ENCODE measurements at regions not wholly inside any gene's neighbourhood (a gene's known extent, or its start where the extent isn't known, plus 50 kb on each side); places are given as distances from the start of the nearest gene placed in this dataset.
"Not testable (repeated sequence)": the region's sequence is repeated elsewhere in the genome, so short reads cannot be mapped to it uniquely, and the experiment has no call there.

GRCh38 chr2:59851836-59852475 lies 701.5 kb downstream of the BCL11A start:
- DNase-seq: no peak

- no peak for DNase-seq
These were observed 702.9 kb downstream of the BCL11A start for GRCh38 chr2:59850554-59850953.

GRCh38 chr2:59833941-59834340 lies 719.5 kb downstream of the BCL11A start:
- no peak for DNase-seq

- no peak for DNase-seq
These were observed 722.9 kb downstream of the BCL11A start for GRCh38 chr2:59830601-59831000.

- DNase-seq: no peak
These were observed 725.8 kb downstream of the BCL11A start for GRCh38 chr2:59827677-59828076.

- DNase-seq: no peak
These were observed 727.3 kb downstream of the BCL11A start for GRCh38 chr2:59826177-59826576.

GRCh38 chr2:59824314-59824713 lies 729.1 kb downstream of the BCL11A start:
- DNase-seq: no peak

- DNase-seq: no peak
These were observed 737.4 kb downstream of the BCL11A start for GRCh38 chr2:59816075-59816474.

- DNase-seq: not testable (repeated sequence)
These were observed 743.2 kb downstream of the BCL11A start for GRCh38 chr2:59810283-59810682.

- DNase-seq: no peak
These were observed 747.0 kb downstream of the BCL11A start for GRCh38 chr2:59806486-59806885.

GRCh38 chr2:59804732-59805131 lies 748.7 kb downstream of the BCL11A start:
- no peak for DNase-seq

- DNase-seq: no peak
These were observed 749.9 kb downstream of the BCL11A start for GRCh38 chr2:59803586-59803985.

GRCh38 chr2:59798687-59799232 lies 754.7 kb downstream of the BCL11A start:
- no peak for DNase-seq

GRCh38 chr2:59791004-59791618 lies 762.3 kb downstream of the BCL11A start:
- DNase-seq: no peak

GRCh38 chr2:59790186-59791003 lies 763.1 kb downstream of the BCL11A start:
- no peak for DNase-seq

GRCh38 chr2:59789523-59789922 lies 763.9 kb downstream of the BCL11A start:
- no peak for DNase-seq

GRCh38 chr2:59787095-59787494 lies 766.4 kb downstream of the BCL11A start:
- DNase-seq: no peak

- no peak for DNase-seq
These were observed 766.8 kb downstream of the BCL11A start for GRCh38 chr2:59786684-59787083.

GRCh38 chr2:59779571-59779970 lies 773.9 kb downstream of the BCL11A start:
- DNase-seq: no peak

GRCh38 chr2:59777120-59777519 lies 776.3 kb downstream of the BCL11A start:
- DNase-seq: no peak

- DNase-seq: no peak
These were observed 776.8 kb downstream of the BCL11A start for GRCh38 chr2:59776726-59777008.

- DNase-seq: no peak
These were observed 778.5 kb downstream of the BCL11A start for GRCh38 chr2:59774821-59775433.

- no peak for DNase-seq
These were observed 782.8 kb downstream of the BCL11A start for GRCh38 chr2:59770651-59771050.

GRCh38 chr2:59761966-59762365 lies 791.5 kb downstream of the BCL11A start:
- no peak for DNase-seq
